ENCODE measurements at regions not wholly inside any gene's neighbourhood (a gene's known extent, or its start where the extent isn't known, plus 50 kb on each side); places are given as distances from the start of the nearest gene placed in this dataset.

DNA sequence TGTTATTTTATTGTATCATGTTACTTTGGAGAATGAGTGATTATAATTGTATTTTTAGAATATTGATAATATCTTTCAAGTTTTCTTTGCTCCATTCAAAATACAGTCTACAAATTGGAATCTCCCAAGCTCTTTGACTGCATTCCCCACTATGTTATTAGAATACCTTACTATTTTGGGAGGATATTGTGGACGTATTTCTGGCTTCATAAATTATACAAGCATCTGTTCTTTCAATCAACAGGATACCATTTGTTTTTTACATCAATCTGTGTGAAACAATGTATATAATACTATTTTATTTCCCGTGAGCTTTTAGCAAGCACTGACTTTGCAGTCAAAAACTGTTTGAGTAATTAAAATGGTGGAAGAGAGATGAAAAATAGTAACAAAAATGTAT is 226.5 kb downstream of the PTPRC start:
- TF ChIP-seq, protein P1, sequence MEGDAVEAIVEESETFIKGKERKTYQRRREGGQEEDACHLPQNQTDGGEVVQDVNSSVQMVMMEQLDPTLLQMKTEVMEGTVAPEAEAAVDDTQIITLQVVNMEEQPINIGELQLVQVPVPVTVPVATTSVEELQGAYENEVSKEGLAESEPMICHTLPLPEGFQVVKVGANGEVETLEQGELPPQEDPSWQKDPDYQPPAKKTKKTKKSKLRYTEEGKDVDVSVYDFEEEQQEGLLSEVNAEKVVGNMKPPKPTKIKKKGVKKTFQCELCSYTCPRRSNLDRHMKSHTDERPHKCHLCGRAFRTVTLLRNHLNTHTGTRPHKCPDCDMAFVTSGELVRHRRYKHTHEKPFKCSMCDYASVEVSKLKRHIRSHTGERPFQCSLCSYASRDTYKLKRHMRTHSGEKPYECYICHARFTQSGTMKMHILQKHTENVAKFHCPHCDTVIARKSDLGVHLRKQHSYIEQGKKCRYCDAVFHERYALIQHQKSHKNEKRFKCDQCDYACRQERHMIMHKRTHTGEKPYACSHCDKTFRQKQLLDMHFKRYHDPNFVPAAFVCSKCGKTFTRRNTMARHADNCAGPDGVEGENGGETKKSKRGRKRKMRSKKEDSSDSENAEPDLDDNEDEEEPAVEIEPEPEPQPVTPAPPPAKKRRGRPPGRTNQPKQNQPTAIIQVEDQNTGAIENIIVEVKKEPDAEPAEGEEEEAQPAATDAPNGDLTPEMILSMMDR (IDR thresholded peaks at IDR 0.05; ENCODE audit: insufficient read depth, low read length, missing control alignments): no peak
- ChIA-PET POLR2A (no interaction called here), CTCF (no interaction called here)
- DNase-seq (ENCODE audit: low read depth, low spot score): no peak
- no peak overlapping the region for H3K4me3 ChIP-seq (ENCODE audit: low read depth, low read length)

DNA sequence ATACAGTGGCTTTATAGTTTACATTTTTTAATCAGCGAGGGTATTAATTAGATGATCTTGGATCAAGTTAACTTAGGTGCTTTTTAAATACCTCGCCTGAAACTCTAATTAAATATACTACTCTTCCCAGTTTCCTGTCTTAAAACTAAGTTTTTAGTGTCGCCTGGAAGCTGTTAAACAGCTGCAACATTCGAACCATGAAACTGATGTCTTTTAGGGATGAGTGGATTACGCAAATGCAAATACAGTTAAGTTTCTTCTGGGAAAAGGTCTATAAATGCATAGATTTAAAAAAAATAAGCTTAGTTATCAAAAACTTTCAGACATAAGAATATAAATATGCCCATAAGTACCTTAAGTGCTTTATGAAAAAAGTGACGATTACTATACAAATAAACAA is 228.3 kb downstream of the PTPRC start:
- no peak for DNase-seq (ENCODE audit: low read depth, low spot score)
- TF ChIP-seq, protein P1 (IDR thresholded peaks at IDR 0.05; ENCODE audit: insufficient read depth, low read length, missing control alignments): no peak
- no peak overlapping the region for H3K4me3 ChIP-seq (ENCODE audit: low read depth, low read length)
- POLR2A ChIA-PET: interaction anchor here (0.7 kb wide), 1 partner anchor 36 kb away, joined by 3 read pairs; no protein-coding TSS in a partner anchor
- CTCF ChIA-PET: interaction anchor here (1.0 kb wide), 1 partner anchor 10 kb away, joined by 3 read pairs; no protein-coding TSS in a partner anchor

- ChIA-PET POLR2A (no interaction called here), CTCF (no interaction called here)
- no peak overlapping the region for H3K4me3 ChIP-seq (ENCODE audit: low read depth, low read length)
- TF ChIP-seq, protein P1 (IDR thresholded peaks at IDR 0.05; ENCODE audit: insufficient read depth, low read length, missing control alignments): no peak
- DNase-seq (ENCODE audit: low read depth, low spot score): no peak
These were observed 234.9 kb downstream of the PTPRC start for GRCh38 chr1:198873696-198874230.

DNA sequence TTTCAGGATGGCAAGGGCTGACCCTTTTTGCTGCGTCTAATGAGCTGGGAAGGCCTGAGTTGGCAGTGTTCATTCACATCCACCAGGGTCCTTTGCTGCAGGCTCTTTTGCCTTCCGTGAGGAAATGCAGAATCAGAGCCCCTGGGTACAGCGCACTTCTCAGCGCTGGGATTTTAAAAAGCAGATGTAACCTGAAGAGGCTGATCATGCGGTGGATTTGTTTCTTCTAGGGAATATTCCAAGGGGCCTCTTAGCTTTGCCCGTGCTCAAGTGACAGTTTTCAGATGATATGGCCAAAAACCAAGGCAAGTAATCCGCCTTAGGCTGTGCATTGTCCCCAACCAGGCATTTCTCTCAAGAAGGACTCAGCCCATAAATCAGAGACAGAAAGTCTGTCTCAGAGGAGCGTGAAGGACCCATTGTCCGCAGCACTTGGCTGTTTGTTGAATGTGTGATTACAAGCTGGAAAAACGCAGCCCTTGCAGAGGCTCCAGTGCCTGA is 237.6 kb downstream of the PTPRC start:
- no peak overlapping the region for H3K4me3 ChIP-seq (ENCODE audit: low read depth, low read length)
- DNase-seq (ENCODE audit: low read depth, low spot score): no peak
- TF ChIP-seq, protein P1 (IDR thresholded peaks at IDR 0.05; ENCODE audit: insufficient read depth, low read length, missing control alignments): no peak
- ChIA-PET CTCF (interaction anchor here (1.0 kb wide), 1 partner anchor 18 kb away, joined by 3 read pairs; no protein-coding TSS in a partner anchor), POLR2A (interaction anchor here (0.6 kb wide), 1 partner anchor 1041 kb away, joined by 4 read pairs; no protein-coding TSS in a partner anchor)

GRCh38 chr1:198878566-198878965 is 239.7 kb downstream of the PTPRC start:
- no peak overlapping the region for H3K4me3 ChIP-seq (ENCODE audit: low read depth, low read length)
- TF ChIP-seq, protein P1 (IDR thresholded peaks at IDR 0.05; ENCODE audit: insufficient read depth, low read length, missing control alignments): no peak
- ChIA-PET POLR2A (no interaction called here), CTCF (interaction anchor here (1.1 kb wide), 1 partner anchor 21 kb away, joined by 3 read pairs; no protein-coding TSS in a partner anchor)
- no peak for DNase-seq (ENCODE audit: low read depth, low spot score)

DNA sequence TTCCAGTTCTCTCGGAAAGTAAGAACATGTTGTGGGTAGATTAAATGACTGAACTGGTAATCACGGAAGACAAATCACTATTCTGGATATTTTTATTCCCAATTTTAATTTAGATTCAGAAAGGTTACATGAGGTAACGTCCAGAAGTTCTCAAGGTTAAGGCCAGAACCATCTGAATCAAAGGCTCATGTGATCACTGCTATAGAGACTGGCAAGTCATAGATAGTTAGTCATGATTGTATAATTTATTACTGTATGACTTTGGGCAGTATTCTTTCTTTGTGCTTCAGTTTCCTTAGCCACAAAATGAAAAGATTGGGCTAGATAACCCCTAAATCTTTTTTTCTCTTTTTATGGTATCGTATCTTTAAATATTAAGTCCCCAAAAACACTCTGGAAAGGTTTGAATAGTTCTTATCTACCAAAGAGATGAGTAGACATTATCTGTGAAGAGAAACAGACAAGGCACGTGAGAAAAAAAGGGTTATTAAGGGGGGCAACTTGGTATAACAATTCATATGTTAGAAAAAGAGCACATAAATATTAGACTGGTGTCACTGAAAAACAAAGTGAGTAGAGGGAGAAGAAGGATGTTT is 241.0 kb downstream of the PTPRC start:
- H3K4me3 ChIP-seq (ENCODE audit: low read depth, low read length): no peak overlapping the region
- POLR2A ChIA-PET: interaction anchor here (0.7 kb wide), 1 partner anchor 58 kb away, joined by 3 read pairs; no protein-coding TSS in a partner anchor
- CTCF ChIA-PET: interaction anchor here (1.1 kb wide), 1 partner anchor 19 kb away, joined by 3 read pairs; no protein-coding TSS in a partner anchor
- TF ChIP-seq, protein P1 (IDR thresholded peaks at IDR 0.05; ENCODE audit: insufficient read depth, low read length, missing control alignments): no peak
- DNase-seq (ENCODE audit: low read depth, low spot score): no peak

Measured in AG04449 (cell line).